CD14-positive monocyte (primary cell): ENCODE measurements at regions not wholly inside any gene's neighbourhood (a gene's known extent, or its start where the extent isn't known, plus 50 kb on each side); places are given as distances from the start of the nearest gene placed in this dataset.
"Not testable (repeated sequence)": the region's sequence is repeated elsewhere in the genome, so short reads cannot be mapped to it uniquely, and the experiment has no call there.

Source experiments
- DNase-seq, 3 donors: peaks; one replicate each; pipeline ENCODE4 v3.0.0-alpha.2; 2011 to 2022
- H2AFZ ChIP-seq: 2 replicates; pipeline ENCODE4 v1.6.0; 2012; ENCODE audit warnings: mild to moderate bottlenecking, low read depth, low read length, inconsistent platforms; ENCODE audit not compliant: insufficient read depth, poor library complexity, severe bottlenecking
- H3K27ac ChIP-seq, 2 donors: 1 replicate in 1 of 2; 2 replicates in 1 of 2; pipeline ENCODE4 v1.5.1; 2012 to 2013; ENCODE audit warnings: low read length in 2 of 2, control low read depth in 1 of 2, inconsistent platforms in 1 of 2, low read depth in 1 of 2, mild to moderate bottlenecking in 1 of 2
- H3K27me3 ChIP-seq, 2 donors: one replicate each; pipeline versions ENCODE4 v1.6.0 to v1.6.1; 2011 to 2013; ENCODE audit warnings: low read length in 2 of 2; ENCODE audit not compliant: control insufficient read depth in 2 of 2, insufficient read depth in 2 of 2
- H3K36me3 ChIP-seq, 2 donors: replicated peaks in 1 of 2; 1 replicate in 1 of 2; 2 replicates in 1 of 2; pipeline versions ENCODE4 v1.5.1 to v1.6.1; 2012 to 2013; ENCODE audit warnings: low read length in 2 of 2, control low read depth in 1 of 2, inconsistent platforms in 1 of 2, mild to moderate bottlenecking in 1 of 2; ENCODE audit not compliant: insufficient read depth in 2 of 2, control insufficient read depth in 1 of 2
- H3K4me1 ChIP-seq, 2 donors: 1 replicate in 1 of 2; 2 replicates in 1 of 2; pipeline versions ENCODE4 v1.5.1 to v1.6.1; 2012 to 2013; ENCODE audit warnings: low read length in 2 of 2, control low read depth in 1 of 2, inconsistent platforms in 1 of 2, mild to moderate bottlenecking in 1 of 2, moderate library complexity in 1 of 2; ENCODE audit not compliant: insufficient read depth in 2 of 2, control insufficient read depth in 1 of 2
- H3K4me2 ChIP-seq: replicated peaks from 2 replicates; pipeline ENCODE3; 2012; ENCODE audit warnings: low read length, moderate library complexity, mild to moderate bottlenecking; ENCODE audit not compliant: poor library complexity, severe bottlenecking; ENCODE audit errors: extremely low read depth
- H3K4me3 ChIP-seq, 3 experiments: fragments of 200-600 bp in 1 of 3; sonication (generic) in 1 of 3; replicated peaks in 1 of 3; 1 replicate in 2 of 3; 2 replicates in 1 of 3; pipeline ENCODE4 v1.5.1; 2011 to 2013; ENCODE audit warnings: low read length in 3 of 3, mild to moderate bottlenecking in 3 of 3, control low read depth in 2 of 3, low read depth in 2 of 3, inconsistent platforms in 1 of 3, moderate library complexity in 1 of 3
- H3K79me2 ChIP-seq: 2 replicates; pipeline ENCODE4 v1.6.0; 2012; ENCODE audit warnings: mild to moderate bottlenecking, control low read depth, inconsistent platforms, low read length, moderate library complexity; ENCODE audit not compliant: insufficient read depth
- H3K9ac ChIP-seq: 2 replicates; pipeline ENCODE4 v1.6.0; 2017; ENCODE audit warnings: low read length, mild to moderate bottlenecking; ENCODE audit not compliant: insufficient read depth, poor library complexity, severe bottlenecking
- H3K9me3 ChIP-seq, 2 donors: replicated peaks in 1 of 2; 1 replicate in 1 of 2; 2 replicates in 1 of 2; pipeline versions ENCODE4 v1.5.1 to v1.6.1; 2012 to 2013; ENCODE audit warnings: low read length in 2 of 2, control low read depth in 1 of 2; ENCODE audit not compliant: control insufficient read depth in 1 of 2, insufficient read depth in 1 of 2
- H4K20me1 ChIP-seq: 2 replicates; pipeline ENCODE4 v1.6.0; 2012; ENCODE audit warnings: mild to moderate bottlenecking, low read length, control low read depth, moderate library complexity; ENCODE audit not compliant: insufficient read depth
- H3K27ac Mint-ChIP-seq, 7 donors: one replicate each; pipeline ENCODE4 v1.8.0; 2020; ENCODE audit warnings: mild to moderate bottlenecking in 7 of 7, mixed read lengths in 7 of 7, moderate library complexity in 6 of 7, inconsistent platforms in 2 of 7
- H3K27me3 Mint-ChIP-seq, 3 donors: one replicate each; pipeline ENCODE4 v1.8.0; 2021 to 2022; ENCODE audit warnings: low read depth in 3 of 3, mild to moderate bottlenecking in 3 of 3, mixed read lengths in 3 of 3, moderate library complexity in 3 of 3, inconsistent platforms in 1 of 3
- H3K36me3 Mint-ChIP-seq, 2 donors: one replicate each; pipeline ENCODE4 v1.8.0; 2020; ENCODE audit warnings: mixed read lengths in 2 of 2, inconsistent platforms in 1 of 2, mild to moderate bottlenecking in 1 of 2
- H3K4me1 Mint-ChIP-seq: one replicate; pipeline ENCODE4 v1.8.0; 2020; ENCODE audit warnings: mild to moderate bottlenecking, mixed read lengths
- H3K4me3 Mint-ChIP-seq, 2 donors: one replicate each; pipeline ENCODE4 v1.8.0; 2020; ENCODE audit warnings: mild to moderate bottlenecking in 2 of 2, mixed read lengths in 2 of 2, moderate library complexity in 1 of 2
- H3K9me3 Mint-ChIP-seq, 7 donors: one replicate each; pipeline ENCODE4 v1.8.0; 2020 to 2022; ENCODE audit warnings: mixed read lengths in 7 of 7, mild to moderate bottlenecking in 6 of 7, moderate library complexity in 6 of 7, inconsistent platforms in 2 of 7
- CTCF ChIP-seq: fragments of 200-600 bp; IDR thresholded peaks from one replicate; pipeline ENCODE4 v1.8.0; 2022; ENCODE audit warnings: antibody characterized with exemption, mild to moderate bottlenecking
- WGBS: methylation state at CpG from one replicate; pipeline ENCODE4 v1.1.5; 2013; ENCODE audit warnings: missing lambda C conversion rate; ENCODE audit not compliant: insufficient coverage; 5-methylcytosine and 5-hydroxymethylcytosine counted together
- intact Hi-C, 2 donors: fragments of 100-400 bp; cut with micrococcal nuclease; formaldehyde crosslinking; loops; one replicate each; pipeline versions ENCODE4 v1.15.0 to v1.15.1; 2023

- H3K36me3 ChIP-seq = no peaks in the 10 kb centered on the region
- DNase-seq = no peak
- Mint-ChIP-seq H3K4me3 (no peak overlapping the region), H3K27me3 (no peaks in the 10 kb centered on the region), H3K9me3 (peaks cover 0 to 15% (median 6%) of the 10 kb centered on the region in 7 donors), H3K36me3 (no peaks in the 10 kb centered on the region), H3K27ac (no peak overlapping the region), H3K4me1 (no peaks in the 10 kb centered on the region)
- no peak overlapping the region for H3K9ac ChIP-seq
- H3K4me3 ChIP-seq = no peak overlapping the region
- no peak overlapping the region for H3K27ac ChIP-seq
- intact Hi-C loops = no loop called here
- H3K4me2 ChIP-seq = no peak overlapping the region
- no peak for TF ChIP-seq CTCF
- no peaks in the 10 kb centered on the region for H4K20me1 ChIP-seq
- H3K27me3 ChIP-seq = no peaks in the 10 kb centered on the region
- no peak overlapping the region for H2AFZ ChIP-seq
- no peaks in the 10 kb centered on the region for H3K4me1 ChIP-seq
- 82% methylated on average over 3 of the region's 5 CpGs for WGBS
- peaks cover 9 to 14% of the 10 kb centered on the region in 2 donors for H3K9me3 ChIP-seq
- H3K79me2 ChIP-seq = no peaks in the 10 kb centered on the region
Observed at GRCh38 chr5:118326481-118327045, 661.8 kb downstream of the DTWD2 start.

- Histone ChIP-seq H3K36me3 (no peaks in the 10 kb centered on the region), H3K9ac (no peak overlapping the region), H3K4me1 (no peaks in the 10 kb centered on the region), H3K4me3 (no peak overlapping the region), H3K4me2 (no peak overlapping the region), H4K20me1 (no peaks in the 10 kb centered on the region), H3K27ac (no peak overlapping the region), H3K27me3 (no peaks in the 10 kb centered on the region), H3K79me2 (no peaks in the 10 kb centered on the region), H2AFZ (no peak overlapping the region), H3K9me3 (peaks cover 9 to 14% of the 10 kb centered on the region in 2 donors)
- no peaks in the 10 kb centered on the region for H3K4me1 Mint-ChIP-seq
- H3K36me3 Mint-ChIP-seq = no peaks in the 10 kb centered on the region
- TF ChIP-seq CTCF = no peak
- peaks cover 0 to 15% (median 6%) of the 10 kb centered on the region in 7 donors for H3K9me3 Mint-ChIP-seq
- no peak overlapping the region for H3K27ac Mint-ChIP-seq
- no peaks in the 10 kb centered on the region for H3K27me3 Mint-ChIP-seq
- no peak for DNase-seq
- H3K4me3 Mint-ChIP-seq = no peak overlapping the region
- intact Hi-C loops = no loop called here
- no CpG with 5 or more reads among the region's 2 CpGs for WGBS
Observed at GRCh38 chr5:118325931-118326330, 662.4 kb downstream of the DTWD2 start.

- H3K36me3 ChIP-seq, H3K9ac ChIP-seq, H4K20me1 ChIP-seq, H3K79me2 ChIP-seq, H3K27ac ChIP-seq, DNase-seq, intact Hi-C loops, H3K4me1 ChIP-seq, H3K4me3 ChIP-seq, H3K4me1 Mint-ChIP-seq, H3K27me3 Mint-ChIP-seq, H3K27ac Mint-ChIP-seq, H3K4me2 ChIP-seq, H3K36me3 Mint-ChIP-seq, H3K27me3 ChIP-seq, H3K4me3 Mint-ChIP-seq, H2AFZ ChIP-seq: not testable (repeated sequence)
- WGBS = 89% methylated on average over 2 of the region's 5 CpGs
- H3K9me3 Mint-ChIP-seq = peaks cover 0 to 20% (median 10%) of the 10 kb centered on the region in 7 donors
- peaks cover 14 to 17% of the 10 kb centered on the region in 2 donors for H3K9me3 ChIP-seq
Observed at GRCh38 chr5:118323723-118324122, 664.6 kb downstream of the DTWD2 start.
